SU-DHL-6 (cell line): ENCODE measurements at regions not wholly inside any gene's neighbourhood (a gene's known extent, or its start where the extent isn't known, plus 50 kb on each side); places are given as distances from the start of the nearest gene placed in this dataset.
"Not testable (repeated sequence)": the region's sequence is repeated elsewhere in the genome, so short reads cannot be mapped to it uniquely, and the experiment has no call there.

Experiments used
- H2AFZ ChIP-seq: fragments of 200-600 bp; sonication (generic); 2 replicates; pipeline ENCODE4 v1.6.1; 2014; ENCODE audit warnings: low read depth, mild to moderate bottlenecking, moderate library complexity, mixed read lengths, antibody characterized with exemption, low read length; ENCODE audit not compliant: severe bottlenecking
- H3F3A ChIP-seq: fragments of 200-600 bp; shearing (Covaris generic); 2 replicates; pipeline ENCODE4 v1.6.0; 2016; ENCODE audit warnings: antibody characterized with exemption, mild to moderate bottlenecking; ENCODE audit not compliant: insufficient read depth
- H3K27ac ChIP-seq: fragments of 200-600 bp; sonication (generic); 2 replicates; pipeline ENCODE4 v1.5.1; 2016; ENCODE audit warnings: low read depth, mild to moderate bottlenecking, low read length, moderate library complexity, mixed read lengths
- H3K27me3 ChIP-seq: fragments of 200-600 bp; sonication (generic), shearing (Covaris generic); 2 replicates; pipeline ENCODE4 v1.6.0; 2014; ENCODE audit warnings: mild to moderate bottlenecking, low read length
- H3K36me3 ChIP-seq: fragments of 200-600 bp; sonication (generic); 2 replicates; pipeline ENCODE4 v1.6.1; 2014; ENCODE audit warnings: mild to moderate bottlenecking, low read length, mixed read lengths
- H3K4me2 ChIP-seq: fragments of 300-600, 200-600 bp; shearing (Covaris generic), sonication (generic); 2 replicates; pipeline ENCODE4 v1.6.0; 2014; ENCODE audit warnings: low read length, low read depth, mild to moderate bottlenecking; ENCODE audit not compliant: poor library complexity, severe bottlenecking
- H3K4me3 ChIP-seq: fragments of 200-600 bp; sonication (generic); 2 replicates; pipeline ENCODE4 v1.5.1; 2014; ENCODE audit warnings: antibody characterized with exemption, low read length, mild to moderate bottlenecking, mixed read lengths; ENCODE audit not compliant: insufficient read depth, poor library complexity, severe bottlenecking
- H3K79me2 ChIP-seq: fragments of 200-600 bp; sonication (generic); 2 replicates; pipeline ENCODE4 v1.6.1; 2014; ENCODE audit warnings: mild to moderate bottlenecking, low read length, moderate library complexity; ENCODE audit not compliant: insufficient read depth
- H3K9ac ChIP-seq: fragments of 200-600 bp; sonication (generic); 2 replicates; pipeline ENCODE4 v1.7.0; 2014; ENCODE audit warnings: mild to moderate bottlenecking, low read length
- H3K9me2 ChIP-seq: fragments of 200-600 bp; sonication (generic); replicated peaks from 2 replicates; pipeline ENCODE4 v1.6.1; 2014; ENCODE audit warnings: low read length; ENCODE audit not compliant: insufficient read depth
- H3K9me3 ChIP-seq: fragments of 200-600 bp; sonication (generic); 2 replicates; pipeline ENCODE4 v1.6.1; 2014; ENCODE audit warnings: low read length, mixed read lengths; ENCODE audit not compliant: insufficient read depth
- H4K20me1 ChIP-seq: fragments of 200-600 bp; sonication (generic); 2 replicates; pipeline ENCODE4 v1.6.1; 2014; ENCODE audit warnings: low read depth, mild to moderate bottlenecking, antibody characterized with exemption, low read length, moderate library complexity, mixed read lengths
- CTCF ChIP-seq: fragments of 200-600 bp; sonication (generic); IDR thresholded peaks from one replicate; pipeline ENCODE4 v1.5.1; 2017; ENCODE audit warnings: antibody characterized with exemption, mild to moderate bottlenecking, low read length, moderate library complexity; ENCODE audit not compliant: insufficient read depth, poor library complexity, severe bottlenecking
- EZH2phosphoT487 ChIP-seq: fragments of 200-600 bp; sonication (generic), shearing (Covaris generic); conservative IDR thresholded peaks from 2 replicates; pipeline ENCODE4 v1.6.1; 2018; ENCODE audit warnings: mild to moderate bottlenecking, antibody characterized with exemption, low read length, moderate library complexity, mixed read lengths

GRCh38 chr11:87809256-87809655 lies 366.0 kb downstream of the RAB38 start:
- H3K9me2 ChIP-seq, result no peaks in the 10 kb centered on the region
- no peaks in the 10 kb centered on the region for H3K9me3 ChIP-seq
- no peaks in the 10 kb centered on the region for H4K20me1 ChIP-seq
- H3K27ac ChIP-seq, result no peak overlapping the region
- no peak overlapping the region for H3K4me3 ChIP-seq
- H2AFZ ChIP-seq, result no peak overlapping the region
- H3K36me3 ChIP-seq, result no peaks in the 10 kb centered on the region
- H3K79me2 ChIP-seq, result no peaks in the 10 kb centered on the region
- H3K9ac ChIP-seq, result no peak overlapping the region
- H3K4me2 ChIP-seq, result no peak overlapping the region
- TF ChIP-seq EZH2phosphoT487 (no peak), CTCF (no peak)
- no peaks in the 10 kb centered on the region for H3K27me3 ChIP-seq
- H3F3A ChIP-seq, result no peaks in the 10 kb centered on the region

- no peaks in the 10 kb centered on the region for H3K36me3 ChIP-seq
- H3K27ac ChIP-seq, result no peak overlapping the region
- H3K4me2 ChIP-seq, result no peak overlapping the region
- no peak overlapping the region for H2AFZ ChIP-seq
- no peaks in the 10 kb centered on the region for H3K79me2 ChIP-seq
- H3F3A ChIP-seq, result no peaks in the 10 kb centered on the region
- H3K27me3 ChIP-seq, result no peaks in the 10 kb centered on the region
- no peaks in the 10 kb centered on the region for H3K9me2 ChIP-seq
- H3K9me3 ChIP-seq, result no peaks in the 10 kb centered on the region
- H4K20me1 ChIP-seq, result no peaks in the 10 kb centered on the region
- no peak overlapping the region for H3K4me3 ChIP-seq
- no peak overlapping the region for H3K9ac ChIP-seq
- TF ChIP-seq EZH2phosphoT487 (no peak), CTCF (no peak)
Measured at GRCh38 chr11:87804176-87804575, 371.1 kb downstream of the RAB38 start.

GRCh38 chr11:87803748-87804147 lies 371.5 kb downstream of the RAB38 start:
- TF ChIP-seq CTCF, result no peak
- no peak overlapping the region for H2AFZ ChIP-seq
- H3K9ac ChIP-seq, result no peak overlapping the region
- H3K4me3 ChIP-seq, result no peak overlapping the region
- no peaks in the 10 kb centered on the region for H3K36me3 ChIP-seq
- no peak overlapping the region for H3K4me2 ChIP-seq
- no peaks in the 10 kb centered on the region for H3K79me2 ChIP-seq
- no peaks in the 10 kb centered on the region for H4K20me1 ChIP-seq
- no peaks in the 10 kb centered on the region for H3F3A ChIP-seq
- no peak overlapping the region for H3K27ac ChIP-seq
- no peaks in the 10 kb centered on the region for H3K9me3 ChIP-seq
- H3K9me2 ChIP-seq, result no peaks in the 10 kb centered on the region
- no peaks in the 10 kb centered on the region for H3K27me3 ChIP-seq

- not testable (repeated sequence) for H3K4me3 ChIP-seq, H3K36me3 ChIP-seq, H3K4me2 ChIP-seq, H3K79me2 ChIP-seq, H3K9me3 ChIP-seq, H3F3A ChIP-seq, H3K27ac ChIP-seq, H3K9ac ChIP-seq, H4K20me1 ChIP-seq, H3K27me3 ChIP-seq, H3K9me2 ChIP-seq, H2AFZ ChIP-seq
Measured at GRCh38 chr11:87784862-87785261, 390.4 kb downstream of the RAB38 start.
